CD4-positive, CD25-positive, alpha-beta regulatory T cell (primary cell): ENCODE measurements at regions not wholly inside any gene's neighbourhood (a gene's known extent, or its start where the extent isn't known, plus 50 kb on each side); places are given as distances from the start of the nearest gene placed in this dataset.

ENCODE experiments used
- ATAC-seq, 2 donors: fragments of 150-1000 bp; cut with Tn5 transposase; one replicate each; pipeline ENCODE4 v1.10.0; 2021; ENCODE audit warnings: low read depth in 2 of 2, moderate number of reproducible peaks in 2 of 2, moderate library complexity in 1 of 2
- DNase-seq, 3 donors: peaks; one replicate each; pipeline versions ENCODE4 v3.0.0 to v3.0.0-alpha.2; 2012 to 2022; ENCODE audit warnings: mixed read lengths in 1 of 3
- H3K27ac ChIP-seq: one replicate; pipeline ENCODE4 v1.7.0; 2013; ENCODE audit warnings: mild to moderate bottlenecking, low read length; ENCODE audit not compliant: insufficient read depth, poor library complexity, severe bottlenecking
- H3K27me3 ChIP-seq: one replicate; pipeline ENCODE4 v1.7.0; 2013; ENCODE audit warnings: low read length; ENCODE audit not compliant: control insufficient read depth, insufficient read depth
- H3K36me3 ChIP-seq: one replicate; pipeline ENCODE4 v1.7.0; 2013; ENCODE audit warnings: mild to moderate bottlenecking, low read length, moderate library complexity; ENCODE audit not compliant: control insufficient read depth, insufficient read depth
- H3K4me1 ChIP-seq: 2 replicates; pipeline ENCODE4 v1.7.0; 2013; ENCODE audit warnings: mild to moderate bottlenecking, low read length; ENCODE audit not compliant: insufficient read depth, control insufficient read depth, poor library complexity, severe bottlenecking
- H3K4me3 ChIP-seq: one replicate; pipeline ENCODE4 v1.7.0; 2013; ENCODE audit warnings: low read depth, mild to moderate bottlenecking, low read length, moderate library complexity
- H3K9me3 ChIP-seq, 2 experiments: 1 replicate in 1 of 2; 2 replicates in 1 of 2; pipeline ENCODE4 v1.7.0; 2013; ENCODE audit warnings: low read length in 2 of 2, mild to moderate bottlenecking in 1 of 2, moderate library complexity in 1 of 2; ENCODE audit not compliant: control insufficient read depth in 2 of 2
- H3K27ac Mint-ChIP-seq, 3 donors: one replicate each; pipeline ENCODE4 v1.8.0; 2020 to 2022; ENCODE audit warnings: mild to moderate bottlenecking in 3 of 3, mixed read lengths in 3 of 3, moderate library complexity in 2 of 3
- H3K27me3 Mint-ChIP-seq: one replicate; pipeline ENCODE4 v1.8.0; 2022; ENCODE audit warnings: mild to moderate bottlenecking, mixed read lengths
- H3K36me3 Mint-ChIP-seq: one replicate; pipeline ENCODE4 v1.8.0; 2020; ENCODE audit warnings: mixed read lengths
- H3K4me1 Mint-ChIP-seq, 4 donors: one replicate each; pipeline ENCODE4 v1.8.0; 2020 to 2022; ENCODE audit warnings: mixed read lengths in 4 of 4, mild to moderate bottlenecking in 1 of 4
- H3K4me3 Mint-ChIP-seq, 4 donors: one replicate each; pipeline ENCODE4 v1.8.0; 2020 to 2022; ENCODE audit warnings: mild to moderate bottlenecking in 4 of 4, mixed read lengths in 4 of 4, moderate library complexity in 3 of 4
- H3K9me3 Mint-ChIP-seq, 7 donors: one replicate each; pipeline ENCODE4 v1.8.0; 2020 to 2022; ENCODE audit warnings: mixed read lengths in 7 of 7, mild to moderate bottlenecking in 3 of 7, moderate library complexity in 2 of 7

DNA sequence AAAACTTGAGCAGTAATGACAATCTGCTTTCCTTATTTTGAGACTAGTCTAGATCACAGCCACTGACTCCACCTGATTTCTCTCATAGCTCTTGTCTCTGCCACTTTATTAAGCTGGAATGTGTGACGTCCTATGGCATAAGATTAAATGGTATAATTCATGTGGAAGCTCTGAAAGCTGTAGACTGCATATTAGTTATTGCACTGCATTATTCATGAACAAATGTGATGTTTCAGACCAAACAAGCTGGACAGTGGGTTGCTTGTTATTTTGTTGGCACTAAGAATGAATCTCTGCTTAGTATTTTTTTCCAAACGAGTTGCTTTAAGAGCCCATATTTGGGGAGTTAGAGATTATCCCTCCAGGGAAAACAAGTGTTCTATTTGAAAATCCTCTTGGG is 1218.5 kb downstream of the SUCLG1 start:
- Mint-ChIP-seq H3K27me3 (no peaks in the 10 kb centered on the region), H3K27ac (no peak overlapping the region), H3K9me3 (peaks cover 0 to 17% (median 2%) of the 10 kb centered on the region in 7 donors), H3K36me3 (no peaks in the 10 kb centered on the region), H3K4me1 (no peaks in the 10 kb centered on the region), H3K4me3 (no peak overlapping the region)
- no peak overlapping the region for H3K4me3 ChIP-seq
- H3K36me3 ChIP-seq = no peaks in the 10 kb centered on the region
- H3K27ac ChIP-seq = no peak overlapping the region
- no peaks in the 10 kb centered on the region for H3K27me3 ChIP-seq
- H3K4me1 ChIP-seq = no peaks in the 10 kb centered on the region
- ATAC-seq = no peak
- H3K9me3 ChIP-seq = peaks cover 2 to 6% of the 10 kb centered on the region in 2 experiments
- no peak for DNase-seq

DNA sequence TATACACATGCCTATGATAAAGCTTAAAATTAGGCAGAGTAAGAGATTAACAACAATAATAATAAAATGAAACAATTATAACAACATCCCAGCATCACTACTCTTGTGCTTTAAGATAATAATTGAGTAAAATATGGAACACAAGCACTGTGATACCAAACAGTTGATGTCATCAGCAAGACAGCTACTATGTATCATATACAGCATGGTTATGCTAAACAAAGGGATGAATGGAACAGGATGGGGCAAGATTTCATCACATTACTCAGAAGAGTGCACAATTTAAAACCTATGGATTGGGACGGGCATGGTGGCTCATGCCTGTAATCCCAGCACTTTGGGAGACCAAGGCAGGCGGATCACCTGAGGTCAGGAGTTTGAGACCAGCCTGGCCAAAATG is 1221.0 kb downstream of the SUCLG1 start:
- ATAC-seq (no peak), DNase-seq (no peak)
- no peaks in the 10 kb centered on the region for H3K27me3 Mint-ChIP-seq
- peaks cover 0 to 26% (median 3%) of the 10 kb centered on the region in 7 donors for H3K9me3 Mint-ChIP-seq
- H3K4me3 Mint-ChIP-seq = no peak overlapping the region
- Histone ChIP-seq H3K27me3 (no peaks in the 10 kb centered on the region), H3K4me3 (no peak overlapping the region), H3K27ac (no peak overlapping the region), H3K36me3 (no peaks in the 10 kb centered on the region), H3K4me1 (no peaks in the 10 kb centered on the region), H3K9me3 (no peaks in the 10 kb centered on the region)
- no peaks in the 10 kb centered on the region for H3K4me1 Mint-ChIP-seq
- H3K36me3 Mint-ChIP-seq = no peaks in the 10 kb centered on the region
- H3K27ac Mint-ChIP-seq = no peak overlapping the region

DNA sequence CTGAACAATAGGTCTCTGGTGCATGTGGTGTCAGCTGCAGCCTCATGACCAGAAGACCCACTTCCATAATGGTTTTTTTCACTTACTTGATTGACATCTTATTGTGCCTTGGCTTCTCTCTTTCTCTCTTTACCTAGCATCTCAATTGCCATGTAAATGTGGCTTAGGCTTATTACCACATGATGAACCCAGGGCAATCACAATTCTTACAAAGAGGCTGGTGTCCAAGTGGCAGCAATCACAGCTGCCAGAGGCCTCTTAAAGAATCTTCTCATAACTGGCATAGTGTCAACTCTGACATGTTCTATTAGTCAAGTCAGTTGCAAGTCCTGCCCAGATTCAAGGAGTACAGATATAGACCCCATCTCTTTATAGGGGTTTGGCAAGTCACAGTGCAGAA is 1224.8 kb downstream of the SUCLG1 start:
- Mint-ChIP-seq H3K27ac (no peak overlapping the region), H3K4me3 (no peak overlapping the region), H3K27me3 (no peaks in the 10 kb centered on the region), H3K9me3 (peaks cover 0 to 19% (median 4%) of the 10 kb centered on the region in 7 donors), H3K36me3 (no peaks in the 10 kb centered on the region), H3K4me1 (no peaks in the 10 kb centered on the region)
- Histone ChIP-seq H3K27me3 (no peaks in the 10 kb centered on the region), H3K4me3 (no peak overlapping the region), H3K4me1 (no peaks in the 10 kb centered on the region), H3K36me3 (no peaks in the 10 kb centered on the region), H3K27ac (no peak overlapping the region), H3K9me3 (no peaks in the 10 kb centered on the region)
- no peak for ATAC-seq
- DNase-seq = no peak

DNA sequence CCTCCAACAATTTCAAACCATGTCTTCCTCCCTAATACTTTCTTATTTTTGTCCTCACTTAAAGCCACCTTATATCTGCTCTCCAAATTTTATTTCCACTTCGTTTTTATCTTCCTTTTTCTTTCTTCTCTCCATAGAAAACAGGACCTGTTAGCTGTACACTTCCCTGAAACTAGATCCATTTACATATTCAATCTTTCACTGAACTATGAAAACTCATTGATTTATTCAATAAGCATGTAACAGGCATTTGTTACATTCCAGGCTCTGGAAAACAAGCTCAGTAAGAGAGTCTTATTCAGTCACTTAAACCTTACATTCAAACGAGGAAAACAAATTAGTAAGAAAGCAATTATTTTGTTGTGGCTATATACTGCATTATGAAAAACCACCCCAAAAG is 1225.3 kb downstream of the SUCLG1 start:
- Mint-ChIP-seq H3K27ac (no peak overlapping the region), H3K27me3 (peaks cover under 1% of the 10 kb centered on the region)

DNA sequence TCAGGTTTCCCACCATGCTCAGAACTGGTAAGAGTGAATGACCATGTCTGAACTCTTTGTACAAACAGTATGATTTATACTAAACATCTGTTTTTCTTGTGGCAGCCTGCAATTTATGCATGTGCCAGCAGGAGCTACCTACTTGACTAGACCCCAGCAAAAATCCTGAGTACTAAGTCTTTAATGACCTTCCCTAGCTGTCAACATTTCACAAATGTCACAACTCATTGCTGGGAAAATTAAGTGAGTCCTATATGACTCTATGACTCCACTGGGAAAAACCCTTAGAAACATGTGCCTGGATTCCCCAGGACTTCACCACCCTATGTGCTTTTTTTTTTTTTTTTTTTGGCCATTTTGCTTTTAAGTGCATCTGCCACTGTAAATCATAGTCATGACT is 1225.8 kb downstream of the SUCLG1 start:
- H3K36me3 ChIP-seq = no peaks in the 10 kb centered on the region
- H3K4me3 Mint-ChIP-seq = no peak overlapping the region
- H3K4me1 Mint-ChIP-seq = no peaks in the 10 kb centered on the region
- H3K9me3 Mint-ChIP-seq = peaks cover 0 to 19% (median 4%) of the 10 kb centered on the region in 7 donors
- no peaks in the 10 kb centered on the region for H3K36me3 Mint-ChIP-seq
- no peak overlapping the region for H3K4me3 ChIP-seq
- peaks cover 4% of the 10 kb centered on the region for H3K27me3 Mint-ChIP-seq
- H3K27ac Mint-ChIP-seq = no peak overlapping the region
- H3K27me3 ChIP-seq = no peaks in the 10 kb centered on the region
- DNase-seq = no peak
- ATAC-seq = no peak
- no peaks in the 10 kb centered on the region for H3K9me3 ChIP-seq
- no peak overlapping the region for H3K27ac ChIP-seq
- H3K4me1 ChIP-seq = no peaks in the 10 kb centered on the region

More for the DNA sequence above, 1225.3 kb downstream of the SUCLG1 start:
- H3K9me3 ChIP-seq = no peaks in the 10 kb centered on the region
- no peaks in the 10 kb centered on the region for H3K36me3 ChIP-seq
- H3K27me3 ChIP-seq = no peaks in the 10 kb centered on the region
- H3K4me3 Mint-ChIP-seq = no peak overlapping the region
- H3K9me3 Mint-ChIP-seq = peaks cover 0 to 19% (median 4%) of the 10 kb centered on the region in 7 donors
- DNase-seq = no peak
- no peak overlapping the region for H3K27ac ChIP-seq
- no peak for ATAC-seq
- H3K4me1 Mint-ChIP-seq = no peaks in the 10 kb centered on the region
- H3K36me3 Mint-ChIP-seq = no peaks in the 10 kb centered on the region
- H3K4me3 ChIP-seq = no peak overlapping the region
- no peaks in the 10 kb centered on the region for H3K4me1 ChIP-seq

DNA sequence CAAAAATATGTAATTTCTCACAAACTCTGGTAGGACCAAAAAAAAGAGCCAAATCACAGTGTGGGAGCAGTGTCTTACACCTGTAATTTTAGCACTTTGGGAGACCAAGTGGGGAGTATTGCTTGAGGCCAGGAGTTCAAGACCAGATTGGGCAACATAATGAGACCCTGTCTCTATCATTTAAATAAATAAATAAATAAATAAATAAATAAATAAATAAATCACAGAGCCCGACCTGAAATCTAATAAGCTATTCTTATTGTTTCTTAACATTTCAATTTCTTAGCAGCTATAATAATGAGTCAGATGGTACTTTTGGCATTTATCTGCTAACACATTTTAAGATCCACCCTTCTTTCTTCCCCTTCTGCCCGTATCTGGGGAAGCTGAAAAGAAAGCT is 1229.6 kb downstream of the SUCLG1 start:
- Mint-ChIP-seq H3K27ac (no peak overlapping the region), H3K36me3 (no peaks in the 10 kb centered on the region), H3K9me3 (peaks cover 0 to 13% (median 3%) of the 10 kb centered on the region in 7 donors), H3K4me1 (peaks cover 0 to 6% (median 0%) of the 10 kb centered on the region in 4 donors), H3K4me3 (no peak overlapping the region), H3K27me3 (peaks cover 4% of the 10 kb centered on the region)
- no peaks in the 10 kb centered on the region for H3K9me3 ChIP-seq
- H3K36me3 ChIP-seq = no peaks in the 10 kb centered on the region
- H3K4me1 ChIP-seq = no peaks in the 10 kb centered on the region
- ATAC-seq (no peak), DNase-seq (no peak)
- no peaks in the 10 kb centered on the region for H3K27me3 ChIP-seq
- no peak overlapping the region for H3K4me3 ChIP-seq
- no peak overlapping the region for H3K27ac ChIP-seq

DNA sequence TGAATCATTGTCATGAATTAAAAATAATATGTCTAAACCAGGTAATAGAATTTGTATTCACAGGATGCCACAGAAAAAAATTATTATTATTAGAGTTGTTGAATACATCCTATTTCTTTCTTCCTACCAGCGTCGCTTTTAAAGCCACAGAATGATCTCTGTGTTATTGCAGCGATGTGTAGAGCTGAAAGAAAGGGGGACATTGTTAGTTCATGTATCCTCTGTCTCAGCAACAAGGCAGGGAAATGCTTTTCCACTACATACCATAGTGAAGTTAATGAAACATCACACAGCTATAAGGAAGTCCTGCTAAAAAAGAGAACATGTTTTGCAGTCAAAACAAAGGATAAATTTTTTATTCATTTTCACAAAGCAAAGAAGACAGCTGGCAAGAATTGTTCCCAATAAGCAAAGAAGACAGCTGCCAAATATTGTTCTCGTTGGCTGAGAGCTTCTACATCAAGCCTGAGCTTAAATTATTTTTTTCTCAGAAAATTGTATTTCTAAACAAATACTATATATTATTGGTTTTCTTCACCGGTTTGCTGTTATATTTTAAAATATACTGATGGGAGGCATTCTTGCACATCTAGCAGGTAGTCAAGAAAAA is 1234.4 kb downstream of the SUCLG1 start:
- Histone ChIP-seq H3K4me3 (no peak overlapping the region), H3K27me3 (no peaks in the 10 kb centered on the region), H3K9me3 (no peaks in the 10 kb centered on the region), H3K27ac (no peak overlapping the region), H3K4me1 (no peaks in the 10 kb centered on the region), H3K36me3 (no peaks in the 10 kb centered on the region)
- Mint-ChIP-seq H3K27ac (no peak overlapping the region), H3K4me3 (no peak overlapping the region), H3K9me3 (peaks cover 0 to 12% (median 2%) of the 10 kb centered on the region in 7 donors), H3K4me1 (peaks cover 0 to 6% (median 0%) of the 10 kb centered on the region in 4 donors), H3K27me3 (peaks cover 4% of the 10 kb centered on the region), H3K36me3 (no peaks in the 10 kb centered on the region)
- no peak for ATAC-seq
- DNase-seq = no peak

DNA sequence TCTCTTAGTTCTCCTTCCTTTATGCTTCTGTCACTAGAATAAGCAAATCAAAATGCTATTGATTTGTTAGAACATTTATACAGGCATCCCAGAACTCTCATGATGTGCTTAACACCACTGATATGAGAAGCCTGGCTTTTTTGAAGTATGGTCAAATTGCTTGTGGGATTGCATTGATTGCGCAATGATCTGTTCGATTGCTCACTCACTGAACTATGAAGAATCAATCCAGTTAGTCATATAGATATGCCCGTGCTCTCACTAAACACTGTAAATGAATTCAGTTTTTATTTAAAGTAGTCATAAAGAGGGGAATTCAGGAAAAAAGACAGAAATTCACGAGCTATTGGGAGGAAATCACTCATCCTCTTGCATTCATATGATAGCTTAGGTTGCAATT is 1237.8 kb downstream of the SUCLG1 start:
- Mint-ChIP-seq H3K27ac (peak overlapping the region in 1 of 3 donors; percentile 16), H3K9me3 (peaks cover 0 to 10% (median 3%) of the 10 kb centered on the region in 7 donors), H3K4me3 (no peak overlapping the region), H3K36me3 (no peaks in the 10 kb centered on the region), H3K27me3 (no peaks in the 10 kb centered on the region), H3K4me1 (no peaks in the 10 kb centered on the region)
- ATAC-seq (no peak), DNase-seq (no peak)
- no peak overlapping the region for H3K4me3 ChIP-seq
- H3K36me3 ChIP-seq = no peaks in the 10 kb centered on the region
- no peaks in the 10 kb centered on the region for H3K9me3 ChIP-seq
- H3K27me3 ChIP-seq = no peaks in the 10 kb centered on the region
- no peaks in the 10 kb centered on the region for H3K4me1 ChIP-seq
- no peak overlapping the region for H3K27ac ChIP-seq
